ENCODE measurements at regions not wholly inside any gene's neighbourhood (a gene's known extent, or its start where the extent isn't known, plus 50 kb on each side); places are given as distances from the start of the nearest gene placed in this dataset.

GRCh38 chr20:40893610-40894236 is 134.9 kb upstream of the TOP1 start:
- H3K9me3 ChIP-seq (ENCODE audit: control insufficient read depth in 1 of 2, insufficient read depth in 1 of 2, low read length in 2 of 2), result no peaks in the 10 kb centered on the region
- ATAC-seq (ENCODE audit: poor library complexity) (no peak), DNase-seq (no peak)
- no peak overlapping the region for H3K4me3 ChIP-seq (ENCODE audit: low read length)
- no peak overlapping the region for H3K27ac ChIP-seq (ENCODE audit: low read depth in 1 of 2, low read length in 2 of 2)
- no peak overlapping the region for H3K27ac Mint-ChIP-seq
- TF ChIP-seq, protein P1, sequence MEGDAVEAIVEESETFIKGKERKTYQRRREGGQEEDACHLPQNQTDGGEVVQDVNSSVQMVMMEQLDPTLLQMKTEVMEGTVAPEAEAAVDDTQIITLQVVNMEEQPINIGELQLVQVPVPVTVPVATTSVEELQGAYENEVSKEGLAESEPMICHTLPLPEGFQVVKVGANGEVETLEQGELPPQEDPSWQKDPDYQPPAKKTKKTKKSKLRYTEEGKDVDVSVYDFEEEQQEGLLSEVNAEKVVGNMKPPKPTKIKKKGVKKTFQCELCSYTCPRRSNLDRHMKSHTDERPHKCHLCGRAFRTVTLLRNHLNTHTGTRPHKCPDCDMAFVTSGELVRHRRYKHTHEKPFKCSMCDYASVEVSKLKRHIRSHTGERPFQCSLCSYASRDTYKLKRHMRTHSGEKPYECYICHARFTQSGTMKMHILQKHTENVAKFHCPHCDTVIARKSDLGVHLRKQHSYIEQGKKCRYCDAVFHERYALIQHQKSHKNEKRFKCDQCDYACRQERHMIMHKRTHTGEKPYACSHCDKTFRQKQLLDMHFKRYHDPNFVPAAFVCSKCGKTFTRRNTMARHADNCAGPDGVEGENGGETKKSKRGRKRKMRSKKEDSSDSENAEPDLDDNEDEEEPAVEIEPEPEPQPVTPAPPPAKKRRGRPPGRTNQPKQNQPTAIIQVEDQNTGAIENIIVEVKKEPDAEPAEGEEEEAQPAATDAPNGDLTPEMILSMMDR (IDR thresholded peaks at IDR 0.05), result no peak
- no peaks in the 10 kb centered on the region for H3K27me3 Mint-ChIP-seq
- H3K36me3 ChIP-seq (ENCODE audit: insufficient read depth, low read length), result no peaks in the 10 kb centered on the region
- no peak overlapping the region for H3K4me3 Mint-ChIP-seq
- no peaks in the 10 kb centered on the region for H3K4me1 ChIP-seq (ENCODE audit: insufficient read depth, low read length)
- no peaks in the 10 kb centered on the region for H3K9me3 Mint-ChIP-seq
- CTCF ChIA-PET, result no interaction called here
- intact Hi-C loops (cut with DNase I, micrococcal nuclease), result no loop called here
- no peaks in the 10 kb centered on the region for H3K4me1 Mint-ChIP-seq (ENCODE audit: low read depth)
- H3K36me3 Mint-ChIP-seq (ENCODE audit: low read depth), result no peaks in the 10 kb centered on the region
- H3K27me3 ChIP-seq (ENCODE audit: control insufficient read depth in 1 of 2, insufficient read depth in 2 of 2, low read length in 2 of 2), result no peaks in the 10 kb centered on the region
- POLR2A ChIA-PET, result no interaction called here

GRCh38 chr20:40894237-40894630 is 134.4 kb upstream of the TOP1 start:
- Histone ChIP-seq H3K4me3 (ENCODE audit: low read length) (no peak overlapping the region), H3K36me3 (ENCODE audit: insufficient read depth, low read length) (no peaks in the 10 kb centered on the region), H3K27ac (ENCODE audit: low read depth in 1 of 2, low read length in 2 of 2) (no peak overlapping the region), H3K27me3 (ENCODE audit: control insufficient read depth in 1 of 2, insufficient read depth in 2 of 2, low read length in 2 of 2) (no peaks in the 10 kb centered on the region), H3K9me3 (ENCODE audit: control insufficient read depth in 1 of 2, insufficient read depth in 1 of 2, low read length in 2 of 2) (no peaks in the 10 kb centered on the region), H3K4me1 (ENCODE audit: insufficient read depth, low read length) (no peaks in the 10 kb centered on the region)
- Mint-ChIP-seq H3K27me3 (no peaks in the 10 kb centered on the region), H3K9me3 (no peaks in the 10 kb centered on the region), H3K27ac (no peak overlapping the region), H3K4me3 (no peak overlapping the region), H3K36me3 (ENCODE audit: low read depth) (no peaks in the 10 kb centered on the region), H3K4me1 (ENCODE audit: low read depth) (no peaks in the 10 kb centered on the region)
- POLR2A ChIA-PET, result no interaction called here
- no peak for DNase-seq
- no peak for ATAC-seq (ENCODE audit: poor library complexity)
- CTCF ChIA-PET, result no interaction called here
- intact Hi-C loops (cut with DNase I, micrococcal nuclease), result no loop called here
- TF ChIP-seq, protein P1 (IDR thresholded peaks at IDR 0.05), result no peak

- CTCF ChIA-PET, result no interaction called here
These were observed 133.4 kb upstream of the TOP1 start for GRCh38 chr20:40895182-40895581.

More at GRCh38 chr20:40895182-40895581, 133.4 kb upstream of the TOP1 start:
- H3K27ac ChIP-seq (ENCODE audit: low read depth in 1 of 2, low read length in 2 of 2), result no peak overlapping the region
- Mint-ChIP-seq H3K4me1 (ENCODE audit: low read depth) (no peaks in the 10 kb centered on the region), H3K36me3 (ENCODE audit: low read depth) (no peaks in the 10 kb centered on the region), H3K27ac (no peak overlapping the region), H3K4me3 (no peak overlapping the region), H3K27me3 (no peaks in the 10 kb centered on the region), H3K9me3 (no peaks in the 10 kb centered on the region)
- H3K27me3 ChIP-seq (ENCODE audit: control insufficient read depth in 1 of 2, insufficient read depth in 2 of 2, low read length in 2 of 2), result no peaks in the 10 kb centered on the region
- no peaks in the 10 kb centered on the region for H3K36me3 ChIP-seq (ENCODE audit: insufficient read depth, low read length)
- ATAC-seq (ENCODE audit: poor library complexity) (no peak), DNase-seq (no peak)
- H3K4me3 ChIP-seq (ENCODE audit: low read length), result no peak overlapping the region
- intact Hi-C loops (cut with DNase I, micrococcal nuclease), result no loop called here
- no peaks in the 10 kb centered on the region for H3K9me3 ChIP-seq (ENCODE audit: control insufficient read depth in 1 of 2, insufficient read depth in 1 of 2, low read length in 2 of 2)
- POLR2A ChIA-PET, result no interaction called here
- no peaks in the 10 kb centered on the region for H3K4me1 ChIP-seq (ENCODE audit: insufficient read depth, low read length)
- TF ChIP-seq, protein P1 (IDR thresholded peaks at IDR 0.05), result no peak

Measured in CD4-positive, alpha-beta T cell (primary cell).